CD4-positive, CD25-positive, alpha-beta regulatory T cell (primary cell): ENCODE measurements at regions not wholly inside any gene's neighbourhood (a gene's known extent, or its start where the extent isn't known, plus 50 kb on each side); places are given as distances from the start of the nearest gene placed in this dataset.

Source experiments
- ATAC-seq, 2 donors: fragments of 150-1000 bp; cut with Tn5 transposase; one replicate each; pipeline ENCODE4 v1.10.0; 2021; ENCODE audit warnings: low read depth in 2 of 2, moderate number of reproducible peaks in 2 of 2, moderate library complexity in 1 of 2
- DNase-seq, 3 donors: peaks; one replicate each; pipeline versions ENCODE4 v3.0.0 to v3.0.0-alpha.2; 2012 to 2022; ENCODE audit warnings: mixed read lengths in 1 of 3
- H3K27ac ChIP-seq: one replicate; pipeline ENCODE4 v1.7.0; 2013; ENCODE audit warnings: mild to moderate bottlenecking, low read length; ENCODE audit not compliant: insufficient read depth, poor library complexity, severe bottlenecking
- H3K27me3 ChIP-seq: one replicate; pipeline ENCODE4 v1.7.0; 2013; ENCODE audit warnings: low read length; ENCODE audit not compliant: control insufficient read depth, insufficient read depth
- H3K36me3 ChIP-seq: one replicate; pipeline ENCODE4 v1.7.0; 2013; ENCODE audit warnings: mild to moderate bottlenecking, low read length, moderate library complexity; ENCODE audit not compliant: control insufficient read depth, insufficient read depth
- H3K4me1 ChIP-seq: 2 replicates; pipeline ENCODE4 v1.7.0; 2013; ENCODE audit warnings: mild to moderate bottlenecking, low read length; ENCODE audit not compliant: insufficient read depth, control insufficient read depth, poor library complexity, severe bottlenecking
- H3K4me3 ChIP-seq: one replicate; pipeline ENCODE4 v1.7.0; 2013; ENCODE audit warnings: low read depth, mild to moderate bottlenecking, low read length, moderate library complexity
- H3K9me3 ChIP-seq, 2 experiments: 1 replicate in 1 of 2; 2 replicates in 1 of 2; pipeline ENCODE4 v1.7.0; 2013; ENCODE audit warnings: low read length in 2 of 2, mild to moderate bottlenecking in 1 of 2, moderate library complexity in 1 of 2; ENCODE audit not compliant: control insufficient read depth in 2 of 2
- H3K27ac Mint-ChIP-seq, 3 donors: one replicate each; pipeline ENCODE4 v1.8.0; 2020 to 2022; ENCODE audit warnings: mild to moderate bottlenecking in 3 of 3, mixed read lengths in 3 of 3, moderate library complexity in 2 of 3
- H3K27me3 Mint-ChIP-seq: one replicate; pipeline ENCODE4 v1.8.0; 2022; ENCODE audit warnings: mild to moderate bottlenecking, mixed read lengths
- H3K36me3 Mint-ChIP-seq: one replicate; pipeline ENCODE4 v1.8.0; 2020; ENCODE audit warnings: mixed read lengths
- H3K4me1 Mint-ChIP-seq, 4 donors: one replicate each; pipeline ENCODE4 v1.8.0; 2020 to 2022; ENCODE audit warnings: mixed read lengths in 4 of 4, mild to moderate bottlenecking in 1 of 4
- H3K4me3 Mint-ChIP-seq, 4 donors: one replicate each; pipeline ENCODE4 v1.8.0; 2020 to 2022; ENCODE audit warnings: mild to moderate bottlenecking in 4 of 4, mixed read lengths in 4 of 4, moderate library complexity in 3 of 4
- H3K9me3 Mint-ChIP-seq, 7 donors: one replicate each; pipeline ENCODE4 v1.8.0; 2020 to 2022; ENCODE audit warnings: mixed read lengths in 7 of 7, mild to moderate bottlenecking in 3 of 7, moderate library complexity in 2 of 7

GRCh38 chr14:22416193-22416592 is 172.8 kb downstream of the DAD1 start:
- Histone ChIP-seq H3K27me3 (no peaks in the 10 kb centered on the region), H3K9me3 (no peaks in the 10 kb centered on the region), H3K4me3 (no peak overlapping the region), H3K4me1 (no peaks in the 10 kb centered on the region), H3K27ac (no peak overlapping the region), H3K36me3 (no peaks in the 10 kb centered on the region)
- no peak for DNase-seq
- H3K4me3 Mint-ChIP-seq: no peak overlapping the region
- H3K27ac Mint-ChIP-seq: no peak overlapping the region
- H3K9me3 Mint-ChIP-seq: no peaks in the 10 kb centered on the region
- H3K36me3 Mint-ChIP-seq: no peaks in the 10 kb centered on the region
- H3K4me1 Mint-ChIP-seq: no peaks in the 10 kb centered on the region
- ATAC-seq: no peak
- H3K27me3 Mint-ChIP-seq: no peaks in the 10 kb centered on the region

DNA sequence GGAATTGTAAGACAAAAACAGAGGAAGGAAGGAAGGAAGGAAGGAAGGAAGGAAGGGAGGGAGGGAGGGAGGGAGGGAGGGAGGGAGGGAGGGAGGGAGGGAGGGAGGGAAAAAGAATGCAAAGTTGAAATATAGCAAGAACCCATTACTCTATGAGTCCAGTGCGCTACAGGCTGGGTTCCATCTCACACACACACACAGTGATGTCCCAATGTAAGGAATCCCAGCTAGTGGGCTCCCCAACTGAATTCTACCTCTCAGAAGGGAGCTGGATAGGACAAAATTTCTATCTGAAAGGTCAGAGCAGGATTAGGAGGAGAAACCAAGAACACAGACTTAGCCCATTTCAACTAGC is 173.4 kb downstream of the DAD1 start:
- H3K27me3 Mint-ChIP-seq: no peaks in the 10 kb centered on the region
- no peaks in the 10 kb centered on the region for H3K27me3 ChIP-seq
- H3K4me3 Mint-ChIP-seq: no peak overlapping the region

DNA sequence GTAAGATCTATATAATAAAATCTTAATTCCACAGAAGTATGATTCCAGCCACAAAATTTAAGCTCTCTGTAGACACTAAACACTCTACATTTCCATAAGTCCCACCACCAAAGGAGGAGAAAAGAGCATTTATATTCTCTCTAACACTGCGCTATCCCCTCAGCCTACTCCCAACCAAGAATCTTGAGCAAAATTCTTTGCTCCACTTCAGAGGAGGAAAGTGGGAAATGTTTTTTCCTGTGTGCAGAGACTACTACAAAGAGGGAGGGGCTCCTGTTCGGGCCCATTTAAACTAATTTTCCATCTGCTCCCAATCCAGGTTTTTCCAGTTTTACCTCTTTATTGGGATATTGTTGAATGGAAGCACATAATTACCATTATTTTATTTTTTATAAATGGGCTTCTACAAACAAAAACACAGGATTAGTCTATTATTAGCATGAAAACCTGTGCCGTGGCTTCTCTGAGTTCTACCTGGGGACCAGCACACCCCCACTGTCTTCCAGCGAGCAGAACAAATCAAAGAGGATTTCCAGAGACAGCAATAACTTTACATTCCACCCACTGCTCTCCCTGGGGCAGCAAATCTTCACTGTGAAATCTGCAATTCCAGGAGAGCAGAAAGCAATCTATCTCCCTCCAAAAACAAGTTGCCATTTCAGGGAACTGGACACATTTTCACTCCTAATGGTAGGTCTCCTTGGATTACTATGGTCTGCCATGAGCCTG is 174.0 kb downstream of the DAD1 start:
- H3K9me3 Mint-ChIP-seq: no peaks in the 10 kb centered on the region
- Histone ChIP-seq H3K27ac (no peak overlapping the region), H3K4me3 (no peak overlapping the region), H3K36me3 (no peaks in the 10 kb centered on the region), H3K4me1 (no peaks in the 10 kb centered on the region), H3K9me3 (no peaks in the 10 kb centered on the region), H3K27me3 (no peaks in the 10 kb centered on the region)
- DNase-seq (no peak), ATAC-seq (no peak)
- H3K36me3 Mint-ChIP-seq: no peaks in the 10 kb centered on the region
- no peak overlapping the region for H3K4me3 Mint-ChIP-seq
- H3K4me1 Mint-ChIP-seq: no peaks in the 10 kb centered on the region
- H3K27me3 Mint-ChIP-seq: no peaks in the 10 kb centered on the region
- no peak overlapping the region for H3K27ac Mint-ChIP-seq

More for the DNA sequence above, 173.4 kb downstream of the DAD1 start:
- Mint-ChIP-seq H3K4me1 (no peaks in the 10 kb centered on the region), H3K27ac (no peak overlapping the region), H3K9me3 (no peaks in the 10 kb centered on the region), H3K36me3 (no peaks in the 10 kb centered on the region)
- DNase-seq (no peak), ATAC-seq (no peak)
- Histone ChIP-seq H3K27ac (no peak overlapping the region), H3K4me1 (no peaks in the 10 kb centered on the region), H3K4me3 (no peak overlapping the region), H3K36me3 (no peaks in the 10 kb centered on the region), H3K9me3 (no peaks in the 10 kb centered on the region)

- H3K9me3 ChIP-seq: no peaks in the 10 kb centered on the region
- H3K36me3 ChIP-seq: no peaks in the 10 kb centered on the region
- H3K4me1 ChIP-seq: no peaks in the 10 kb centered on the region
- no peak overlapping the region for H3K27ac ChIP-seq
- H3K27me3 Mint-ChIP-seq: no peaks in the 10 kb centered on the region
- DNase-seq: no peak
- no peak for ATAC-seq
- H3K4me3 ChIP-seq: no peak overlapping the region
- no peaks in the 10 kb centered on the region for H3K4me1 Mint-ChIP-seq
- H3K4me3 Mint-ChIP-seq: no peak overlapping the region
- no peaks in the 10 kb centered on the region for H3K36me3 Mint-ChIP-seq
- H3K9me3 Mint-ChIP-seq: no peaks in the 10 kb centered on the region
- H3K27ac Mint-ChIP-seq: no peak overlapping the region
- no peaks in the 10 kb centered on the region for H3K27me3 ChIP-seq
Observed at GRCh38 chr14:22412926-22413411, 176.1 kb downstream of the DAD1 start.

DNA sequence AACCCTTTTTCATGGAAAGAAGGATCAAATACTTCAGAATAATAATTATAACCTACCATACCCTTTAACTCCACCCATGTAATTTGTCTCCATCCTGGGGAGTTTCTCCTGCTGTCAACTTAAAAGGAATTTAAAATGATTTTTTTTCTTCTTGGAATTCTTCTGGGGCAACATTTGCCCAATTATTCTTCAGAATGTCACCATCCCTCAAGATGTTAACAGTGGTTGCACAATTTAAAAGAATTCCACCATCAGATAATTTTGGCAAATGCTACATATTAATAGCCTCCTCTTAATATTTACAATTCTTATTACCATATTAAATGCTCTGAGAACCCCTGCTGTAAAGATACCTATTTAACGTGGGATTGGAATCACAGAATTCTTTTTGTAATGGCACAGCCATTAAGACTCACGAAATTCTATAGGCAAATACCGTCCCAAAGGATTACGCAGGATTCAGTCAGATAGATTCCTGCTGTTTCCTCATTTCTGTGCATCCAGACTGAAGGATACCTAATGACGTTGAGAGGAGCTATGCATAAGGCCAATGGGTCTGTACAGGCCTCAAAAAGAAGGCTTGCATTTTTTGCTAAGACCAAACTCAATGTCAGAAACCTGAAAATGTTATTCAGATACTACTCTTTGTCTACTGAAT is 177.5 kb downstream of the DAD1 start:
- Histone ChIP-seq H3K4me3 (no peak overlapping the region), H3K36me3 (no peaks in the 10 kb centered on the region), H3K4me1 (no peaks in the 10 kb centered on the region), H3K27me3 (no peaks in the 10 kb centered on the region), H3K9me3 (no peaks in the 10 kb centered on the region), H3K27ac (no peak overlapping the region)
- Mint-ChIP-seq H3K36me3 (no peaks in the 10 kb centered on the region), H3K4me3 (no peak overlapping the region), H3K4me1 (no peaks in the 10 kb centered on the region), H3K27me3 (no peaks in the 10 kb centered on the region), H3K27ac (no peak overlapping the region), H3K9me3 (no peaks in the 10 kb centered on the region)
- ATAC-seq (no peak), DNase-seq (no peak)

DNA sequence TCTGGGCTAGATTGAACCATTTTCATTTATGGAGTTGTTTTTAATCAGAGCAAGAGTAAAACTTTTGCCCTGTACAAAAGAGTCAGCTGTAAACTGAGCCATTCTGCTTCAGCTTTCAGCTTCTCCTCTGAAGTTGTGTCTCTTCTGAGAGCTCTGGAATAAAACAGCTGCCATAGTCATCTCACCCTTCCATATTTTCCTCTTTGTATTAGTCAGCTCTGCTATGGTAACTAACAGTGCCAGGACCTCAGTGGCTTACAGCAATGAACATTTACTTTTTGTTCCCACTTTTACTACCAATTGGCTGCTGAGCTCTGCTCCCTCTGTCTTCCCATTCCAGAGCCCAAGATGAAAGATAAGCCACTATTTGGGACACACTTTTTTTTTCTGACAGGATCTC is 178.5 kb downstream of the DAD1 start:
- DNase-seq (no peak), ATAC-seq (no peak)
- Histone ChIP-seq H3K27ac (no peak overlapping the region), H3K27me3 (no peaks in the 10 kb centered on the region), H3K9me3 (no peaks in the 10 kb centered on the region), H3K36me3 (no peaks in the 10 kb centered on the region), H3K4me1 (no peaks in the 10 kb centered on the region), H3K4me3 (no peak overlapping the region)
- Mint-ChIP-seq H3K4me1 (no peaks in the 10 kb centered on the region), H3K36me3 (no peaks in the 10 kb centered on the region), H3K4me3 (no peak overlapping the region), H3K27ac (no peak overlapping the region), H3K9me3 (no peaks in the 10 kb centered on the region), H3K27me3 (no peaks in the 10 kb centered on the region)

- Histone ChIP-seq H3K27me3 (no peaks in the 10 kb centered on the region), H3K4me3 (no peak overlapping the region), H3K4me1 (no peaks in the 10 kb centered on the region), H3K9me3 (no peaks in the 10 kb centered on the region), H3K36me3 (no peaks in the 10 kb centered on the region), H3K27ac (no peak overlapping the region)
- Mint-ChIP-seq H3K36me3 (no peaks in the 10 kb centered on the region), H3K4me3 (no peak overlapping the region), H3K27me3 (no peaks in the 10 kb centered on the region), H3K4me1 (no peaks in the 10 kb centered on the region), H3K27ac (no peak overlapping the region), H3K9me3 (no peaks in the 10 kb centered on the region)
- DNase-seq (no peak), ATAC-seq (no peak)
Observed at GRCh38 chr14:22409006-22409405, 180.0 kb downstream of the DAD1 start.

GRCh38 chr14:22408547-22408946 is 180.5 kb downstream of the DAD1 start:
- H3K4me1 ChIP-seq: no peaks in the 10 kb centered on the region
- Mint-ChIP-seq H3K27ac (no peak overlapping the region), H3K36me3 (no peaks in the 10 kb centered on the region), H3K27me3 (no peaks in the 10 kb centered on the region), H3K4me1 (no peaks in the 10 kb centered on the region), H3K9me3 (no peaks in the 10 kb centered on the region), H3K4me3 (no peak overlapping the region)
- H3K9me3 ChIP-seq: no peaks in the 10 kb centered on the region
- H3K27ac ChIP-seq: no peak overlapping the region
- H3K27me3 ChIP-seq: no peaks in the 10 kb centered on the region
- DNase-seq (no peak), ATAC-seq (no peak)
- no peak overlapping the region for H3K4me3 ChIP-seq
- no peaks in the 10 kb centered on the region for H3K36me3 ChIP-seq
